ENCODE measurements at regions not wholly inside any gene's neighbourhood (a gene's known extent, or its start where the extent isn't known, plus 50 kb on each side); places are given as distances from the start of the nearest gene placed in this dataset.

GRCh38 chr7:55275291-55276200 is 89.6 kb upstream of the LANCL2 start:
- Mint-ChIP-seq H3K4me1 (no peaks in the 10 kb centered on the region; the same call in 1 of the 3 replicates), H3K9me3 (no peaks in the 10 kb centered on the region), H3K27ac (no peak overlapping the region), H3K36me3 (ENCODE audit: low read depth) (no peaks in the 10 kb centered on the region), H3K4me3 (no peak overlapping the region), H3K27me3 (ENCODE audit: insufficient read depth, low read depth, poor library complexity) (peaks cover 15% of the 10 kb centered on the region)
- TF ChIP-seq CREB1 (CRISPR knock-in tag; IDR thresholded peaks at IDR 0.05; ENCODE audit: low read depth) (no peak), JUNB (IDR thresholded peaks at IDR 0.05; ENCODE audit: unreplicated experiment) (no peak), ZNF462 (CRISPR knock-in tag; IDR thresholded peaks at IDR 0.05) (no peak), EZH2phosphoT487 (IDR thresholded peaks at IDR 0.05; ENCODE audit: unreplicated experiment) (no peak), EZH2 (IDR thresholded peaks at IDR 0.05; ENCODE audit: low read depth, unreplicated experiment) (no peak), NANOG (IDR thresholded peaks at IDR 0.05; ENCODE audit: borderline replicate concordance) (no peak), ETS1 (IDR thresholded peaks at IDR 0.05) (no peak), STAT1 (IDR thresholded peaks at IDR 0.05; ENCODE audit: unreplicated experiment) (no peak), ZNF331 (CRISPR knock-in tag; IDR thresholded peaks at IDR 0.05; ENCODE audit: low read depth) (no peak), ZNF114 (CRISPR knock-in tag; IDR thresholded peaks at IDR 0.05) (no peak), CTCF (conservative IDR thresholded peaks at IDR 0.05; ENCODE audit: low read depth in 2 of 2) (no peak), POLR2AphosphoS5 (IDR thresholded peaks at IDR 0.05; ENCODE audit: low read depth) (no peak), REST (IDR thresholded peaks at IDR 0.05; ENCODE audit: unreplicated experiment) (no peak)
- Histone ChIP-seq H3K4me3 (no peak overlapping the region), H3K79me2 (replicated peaks; ENCODE audit: insufficient read depth) (no peaks in the 10 kb centered on the region), H3K4me2 (no peak overlapping the region), H3K9me2 (ENCODE audit: insufficient read depth) (no peaks in the 10 kb centered on the region), H3K4me1 (ENCODE audit: insufficient read depth) (no peaks in the 10 kb centered on the region), H4K20me1 (replicated peaks; ENCODE audit: insufficient read depth) (no peaks in the 10 kb centered on the region), H3K27me3 (ENCODE audit: insufficient read depth) (no peaks in the 10 kb centered on the region), H3F3A (replicated peaks; ENCODE audit: low read depth) (no peaks in the 10 kb centered on the region), H2AFZ (no peak overlapping the region), H3K27ac (ENCODE audit: low read depth) (no peak overlapping the region), H3K36me3 (ENCODE audit: insufficient read depth) (no peaks in the 10 kb centered on the region)
- ATAC-seq = no peak
- no peak for DNase-seq (ENCODE audit: low spot score)
